HG02943 (cell line): ENCODE measurements at regions not wholly inside any gene's neighbourhood (a gene's known extent, or its start where the extent isn't known, plus 50 kb on each side); places are given as distances from the start of the nearest gene placed in this dataset.

ENCODE experiments used
- ATAC-seq: cut with Tn5 transposase; IDR thresholded peaks from one replicate; pipeline ENCODE4 v1.9.1; 2021; ENCODE audit warnings: mild to moderate bottlenecking, low read depth, moderate library complexity; ENCODE audit not compliant: unreplicated experiment

DNA sequence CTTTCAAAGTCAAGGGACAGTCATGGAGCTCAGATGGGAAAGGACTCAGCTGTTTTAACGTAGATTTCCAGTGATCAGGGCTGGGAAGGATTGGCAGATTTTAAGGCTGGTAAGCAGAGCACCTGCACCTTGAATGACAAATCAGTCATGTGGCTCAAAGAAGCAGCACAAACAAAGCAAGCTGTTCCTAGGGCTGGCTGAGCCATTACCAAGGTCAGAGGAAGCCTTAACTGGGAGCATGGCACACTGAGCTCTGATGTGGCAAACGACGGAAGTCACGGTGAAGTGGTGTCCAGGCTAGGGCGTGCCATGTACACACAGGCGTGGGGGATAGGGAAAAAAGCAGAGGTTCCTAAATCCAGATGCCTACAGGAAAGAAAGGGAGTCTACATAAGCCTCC is 84.6 kb upstream of the PFN2 start:
- no peak for ATAC-seq

DNA sequence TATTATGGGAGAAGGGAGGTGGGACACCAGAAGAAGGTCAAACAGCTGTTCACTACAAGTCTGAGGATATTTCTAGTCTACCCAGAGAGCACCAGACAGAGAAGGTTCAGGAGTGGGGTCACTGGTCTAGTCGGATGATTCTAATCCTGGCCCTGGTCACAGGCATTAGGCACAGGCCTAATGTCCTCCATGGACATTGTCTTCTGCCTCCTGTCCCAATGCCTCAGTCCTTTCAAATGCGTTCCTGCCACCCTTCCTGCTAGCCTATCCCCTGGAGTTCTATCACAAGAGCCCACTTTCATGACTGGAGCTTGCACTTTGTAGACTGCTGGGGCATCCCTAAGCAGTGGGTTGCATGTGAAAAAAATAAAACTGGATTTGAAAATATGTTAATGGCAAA is 83.9 kb upstream of the PFN2 start:
- ATAC-seq = no peak

DNA sequence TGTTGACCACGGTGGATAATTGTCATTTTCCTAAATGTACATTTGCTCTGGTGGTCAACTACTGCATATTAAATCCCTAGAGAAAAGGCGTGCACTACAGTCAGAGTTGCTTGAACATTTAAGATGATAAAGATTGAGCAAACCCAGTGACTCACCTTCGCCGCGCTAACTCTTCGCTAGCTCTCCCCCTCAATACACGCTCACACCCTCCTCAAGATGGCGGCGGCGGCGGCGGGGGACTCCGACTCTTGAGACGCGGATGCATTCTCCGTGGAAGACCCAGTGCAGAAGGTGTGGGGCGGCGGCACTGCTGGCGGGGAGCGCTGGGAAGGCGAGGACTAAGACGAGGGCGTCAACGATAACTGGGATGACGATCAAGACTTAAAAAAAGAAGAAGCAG is 79.8 kb upstream of the PFN2 start:
- ATAC-seq = no peak

DNA sequence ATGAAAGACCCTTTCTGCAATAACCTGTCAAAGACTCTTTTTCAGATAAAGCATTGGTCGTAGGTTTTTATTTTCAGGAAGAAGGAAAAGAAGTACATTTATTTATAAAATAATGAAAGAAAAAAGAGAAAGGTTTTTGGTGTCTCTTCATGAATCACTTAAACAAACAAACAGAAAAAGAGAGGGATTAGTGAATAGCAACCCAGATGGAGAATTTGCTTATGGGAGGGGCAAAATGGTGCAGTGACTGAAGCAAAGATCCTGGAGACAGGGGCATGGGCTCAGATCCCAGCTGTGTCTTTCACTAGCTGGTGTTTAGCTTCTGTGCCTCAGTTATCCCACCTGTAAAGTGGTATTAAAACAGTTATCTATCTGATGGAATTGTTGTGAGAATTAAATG is 78.6 kb upstream of the PFN2 start:
- no peak for ATAC-seq

DNA sequence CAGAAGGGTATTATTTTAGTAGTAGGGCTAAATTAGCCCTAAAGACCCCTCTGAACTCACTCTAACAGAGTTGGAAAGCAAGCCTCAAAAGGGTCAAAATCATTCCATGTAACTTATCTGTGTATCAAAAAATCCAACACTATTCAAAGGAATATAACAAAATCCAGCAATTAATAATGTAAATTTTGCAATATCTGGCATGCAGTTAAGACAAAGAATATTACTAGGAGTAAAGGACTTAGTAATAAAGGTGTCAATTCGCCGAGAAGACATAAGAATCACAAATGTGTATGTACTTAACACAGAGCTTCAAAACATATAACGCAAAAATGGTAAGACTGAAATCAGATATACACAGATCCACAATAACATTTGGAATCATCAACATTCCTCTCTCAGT is 71.2 kb upstream of the PFN2 start:
- ATAC-seq = no peak

DNA sequence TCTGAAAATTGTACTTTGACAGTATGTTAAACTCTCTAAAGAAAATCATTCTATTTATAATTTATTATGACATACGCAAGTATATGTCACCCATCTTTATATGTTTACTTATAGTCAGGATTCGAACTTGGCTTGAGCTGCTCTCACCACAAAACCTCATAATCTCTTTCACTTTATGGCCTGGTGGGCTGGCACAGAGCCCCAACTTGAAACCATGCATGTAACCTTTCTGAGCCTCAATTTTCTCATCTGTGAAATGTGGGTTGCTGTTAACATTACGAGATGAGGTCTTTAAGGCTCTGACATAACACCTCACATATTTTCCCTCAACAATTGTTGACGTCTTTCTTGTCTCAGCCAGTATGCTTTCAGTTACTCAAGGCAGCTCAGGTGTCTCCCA is 69.4 kb upstream of the PFN2 start:
- ATAC-seq = no peak

DNA sequence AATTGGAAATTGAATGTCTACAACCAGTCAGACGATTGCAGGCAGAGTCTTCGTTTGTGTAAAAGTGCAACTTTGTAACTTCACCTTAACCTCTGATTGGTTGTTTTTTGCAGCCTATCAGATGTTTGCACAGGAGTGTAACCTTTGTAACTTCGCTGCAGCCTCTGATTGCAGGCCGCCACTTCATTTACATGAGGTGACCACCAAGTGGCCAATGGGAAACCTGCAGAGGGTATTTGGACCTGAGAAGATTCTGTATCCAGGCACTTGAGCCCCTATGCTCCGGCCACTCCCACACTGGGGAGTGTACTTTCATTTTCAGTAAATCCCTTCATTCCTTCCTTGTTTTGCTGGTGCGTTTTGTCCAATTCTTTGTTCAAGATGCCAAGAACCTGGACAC is 68.1 kb upstream of the PFN2 start:
- no peak for ATAC-seq

DNA sequence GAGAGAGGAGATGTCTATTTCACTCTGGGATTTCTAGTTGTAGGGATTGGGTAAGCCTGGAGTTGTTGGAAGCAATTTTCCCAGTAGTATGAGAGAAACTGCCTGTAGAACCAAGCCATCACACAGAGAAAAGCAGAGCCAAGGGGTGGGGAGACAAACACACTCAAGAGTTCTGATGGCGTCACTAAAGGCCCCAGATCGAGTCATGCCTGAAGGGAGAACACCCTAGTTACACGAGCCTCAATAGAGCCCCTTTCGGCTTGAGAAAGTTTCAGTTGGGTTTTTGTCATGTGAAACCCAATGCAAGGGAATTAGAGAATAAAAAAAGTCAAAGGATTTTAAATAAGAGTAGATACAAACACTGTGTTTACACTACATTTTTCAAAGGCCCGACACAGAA is 66.1 kb upstream of the PFN2 start:
- no peak for ATAC-seq

DNA sequence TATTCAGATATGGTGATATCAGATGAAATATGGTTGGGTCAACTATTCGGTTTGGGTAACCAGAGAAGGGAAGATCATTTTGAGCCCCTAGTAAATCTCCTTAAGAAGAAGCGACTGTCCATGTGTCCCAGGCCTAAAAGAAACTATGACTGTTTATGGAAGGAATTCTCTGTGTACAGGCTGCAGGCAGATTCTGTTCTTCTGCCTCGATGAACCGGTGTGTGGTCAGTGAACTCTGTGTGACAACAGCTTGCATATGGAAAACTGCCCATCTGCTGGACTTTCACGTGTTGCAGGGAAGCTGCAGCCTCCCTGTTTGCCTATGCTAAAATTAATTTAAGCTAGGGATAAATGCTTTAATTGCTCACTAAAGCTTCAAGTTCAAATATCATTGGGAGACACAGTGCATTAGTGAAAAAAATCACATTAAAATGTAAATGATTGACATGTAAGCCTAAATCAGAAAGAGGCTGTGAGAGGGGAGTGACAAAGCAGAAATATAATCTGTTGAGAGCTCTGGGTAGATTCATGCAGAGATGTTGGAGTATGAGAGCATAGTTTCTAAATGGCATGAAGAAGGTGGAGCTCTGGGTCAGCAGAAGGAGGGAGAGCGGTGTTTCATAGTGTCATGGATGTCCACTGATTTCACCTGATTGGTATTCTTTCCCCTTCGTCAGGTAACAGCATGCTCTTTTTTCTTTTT is 65.4 kb upstream of the PFN2 start:
- ATAC-seq = no peak

DNA sequence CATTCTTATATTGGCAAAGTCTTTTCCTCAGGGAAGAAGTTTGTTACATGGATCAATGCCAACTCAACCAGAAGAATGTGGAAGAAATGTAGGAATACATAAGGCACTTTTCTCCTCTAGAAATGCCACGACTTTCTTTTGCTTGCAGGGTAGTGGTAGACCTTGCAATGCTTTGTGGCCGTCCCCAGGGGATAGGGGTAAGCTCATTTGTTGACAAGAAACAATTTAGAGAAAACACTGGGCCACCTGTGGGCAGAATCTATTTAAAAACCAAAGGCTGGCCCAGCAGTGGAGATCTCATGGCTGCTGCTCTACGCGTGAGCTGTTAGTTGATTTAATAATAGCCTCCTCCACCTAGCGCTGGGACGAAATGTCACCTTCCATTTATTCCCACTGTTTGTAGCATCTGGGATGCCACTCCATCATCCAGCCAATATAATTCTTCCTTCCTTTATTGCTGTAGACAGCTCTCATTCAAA is 64.6 kb upstream of the PFN2 start:
- ATAC-seq = no peak

DNA sequence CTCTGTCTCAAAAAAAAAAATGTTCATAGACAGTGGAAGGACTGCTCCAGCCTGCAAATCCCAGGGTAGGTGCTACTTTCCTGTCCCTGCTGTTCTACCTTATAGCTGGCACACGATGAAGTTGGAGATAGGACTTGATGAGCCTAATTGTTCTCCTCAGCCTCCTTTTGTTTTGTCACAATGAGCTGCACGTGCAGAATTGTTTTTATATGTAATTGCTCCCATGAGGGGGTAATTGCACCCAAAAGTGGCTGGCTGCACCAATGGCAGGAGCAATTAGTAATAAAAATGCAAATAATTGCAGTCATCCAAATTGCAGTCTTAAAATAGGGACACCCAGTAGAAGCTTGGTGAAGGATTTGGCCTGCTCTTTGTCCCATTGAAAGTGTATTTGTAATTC is 63.0 kb upstream of the PFN2 start:
- no peak for ATAC-seq

DNA sequence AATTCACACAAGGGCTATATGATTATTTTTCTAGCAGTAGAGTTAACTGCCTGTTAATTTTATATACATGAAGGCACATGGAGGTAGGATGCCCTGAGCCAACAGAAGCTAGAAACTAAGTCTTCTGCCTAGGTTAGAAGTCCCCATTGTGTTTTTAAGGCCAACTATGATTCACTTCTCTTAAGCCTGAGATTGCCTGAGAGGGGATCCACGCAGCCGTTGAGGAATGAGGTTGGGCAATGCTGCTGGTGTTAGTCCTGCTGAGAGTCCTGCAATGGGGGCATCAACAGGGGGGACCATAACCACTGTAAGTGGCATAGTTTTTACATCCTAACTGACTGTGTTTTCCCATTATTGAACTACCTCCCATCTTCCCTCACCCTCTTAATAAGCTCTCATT is 60.1 kb upstream of the PFN2 start:
- ATAC-seq = no peak

DNA sequence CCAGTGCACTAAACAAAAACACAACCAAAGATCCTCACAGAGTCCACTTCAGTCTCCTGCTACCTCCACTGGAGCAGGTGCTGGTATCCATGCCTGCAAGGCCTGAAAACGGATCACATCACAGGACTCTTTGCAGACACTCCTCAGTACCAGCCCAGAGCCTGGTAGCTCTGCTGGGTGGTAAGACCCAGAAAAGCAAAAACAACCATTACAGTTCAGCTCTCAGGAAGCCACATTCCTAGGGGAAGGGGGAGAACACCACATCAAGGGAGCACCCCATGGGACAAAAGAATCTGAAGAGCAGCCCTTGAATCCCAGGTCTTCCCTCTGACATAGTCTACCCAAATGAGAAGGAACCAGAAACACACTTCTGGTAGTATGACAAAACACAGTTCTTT is 52.5 kb upstream of the PFN2 start:
- ATAC-seq = no peak

DNA sequence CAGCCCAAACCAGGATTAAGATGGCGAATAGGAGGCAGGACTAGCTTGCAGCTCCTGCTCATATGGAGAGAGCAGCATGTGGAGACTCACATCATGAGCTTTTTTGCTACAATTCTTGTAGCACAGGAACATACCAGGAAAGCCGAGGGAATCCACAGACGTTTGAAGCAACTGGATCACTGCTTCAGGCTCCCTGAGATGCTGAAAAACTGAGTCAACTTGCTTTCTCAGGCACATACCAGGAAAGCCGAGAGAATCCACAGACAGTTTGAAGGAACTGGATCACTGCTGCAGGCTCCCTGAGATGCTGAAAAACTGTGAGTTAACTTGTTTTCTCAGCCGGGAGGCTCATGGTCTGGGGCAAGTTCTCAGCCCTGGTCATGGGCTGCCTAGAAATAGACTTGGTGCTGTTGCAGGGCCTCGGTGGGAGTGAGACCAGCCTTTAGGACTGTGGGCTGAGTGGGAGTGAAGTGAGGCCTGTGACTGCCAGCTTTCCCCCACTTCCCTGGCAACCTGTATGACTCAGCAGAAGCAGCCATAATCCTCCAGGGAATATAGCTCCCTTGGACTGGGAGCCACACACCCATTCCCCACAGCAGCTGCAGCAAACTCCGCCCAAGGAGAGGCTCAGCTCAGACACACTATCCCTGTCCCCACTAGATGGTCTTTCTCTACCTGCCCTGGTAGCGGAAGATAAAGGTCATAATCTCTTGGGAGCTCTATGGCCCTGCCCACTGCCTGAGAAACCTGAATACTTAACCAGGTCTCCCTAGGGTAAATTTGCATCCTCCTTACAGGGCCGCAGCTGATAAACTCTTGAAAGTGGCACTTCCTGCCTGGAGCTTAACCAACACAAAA is 51.9 kb upstream of the PFN2 start:
- ATAC-seq = no peak

DNA sequence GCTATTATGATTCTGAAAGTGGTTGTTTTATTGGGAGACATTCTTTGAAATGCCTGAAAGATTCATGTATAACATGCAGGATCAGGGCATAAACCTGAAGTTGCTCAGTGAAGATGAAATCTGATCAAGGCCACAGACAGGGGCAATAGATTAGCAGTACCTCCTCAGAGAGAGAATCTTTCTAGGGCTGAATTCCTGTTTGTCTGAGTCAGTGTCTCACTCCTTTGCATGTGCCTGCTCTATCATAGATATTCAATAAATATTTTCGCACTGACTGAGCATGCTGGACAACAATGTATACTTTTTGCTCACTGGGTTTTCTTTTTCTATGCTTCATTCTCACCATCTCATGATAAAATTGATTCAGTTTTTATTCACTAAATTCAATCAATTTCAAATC is 49.8 kb upstream of the PFN2 start:
- ATAC-seq = no peak
